ENCODE measurements at regions not wholly inside any gene's neighbourhood (a gene's known extent, or its start where the extent isn't known, plus 50 kb on each side); places are given as distances from the start of the nearest gene placed in this dataset.

- BruUV-seq (replicated peaks), result no TSS peak
- intact Hi-C loops (cut with micrococcal nuclease; ENCODE audit: unreplicated experiment), result no loop called here
- POLR2A ChIA-PET (ENCODE audit: low non-redundant PET), result no interaction called here
Observed at GRCh38 chr6:139747154-139747553, 372.7 kb upstream of the CITED2 start.

DNA sequence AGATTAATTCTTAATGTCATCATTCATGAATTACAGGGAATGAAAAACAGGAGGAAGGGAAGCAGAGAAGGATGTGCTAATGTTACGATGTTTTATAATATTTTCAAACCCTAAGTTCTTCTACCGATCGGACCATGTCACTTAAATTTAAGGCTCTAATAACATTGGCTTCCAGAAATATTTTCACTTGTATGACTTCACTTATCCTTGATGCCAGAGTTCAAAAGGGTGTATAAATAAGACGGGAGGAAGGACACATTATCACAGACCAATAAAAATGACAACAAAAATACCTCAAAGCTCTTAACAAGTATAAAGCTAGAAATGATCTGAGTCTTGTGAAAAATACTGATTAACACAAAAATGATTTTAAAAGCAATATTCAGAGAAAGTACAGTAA lies 370.4 kb upstream of the CITED2 start:
- no peak overlapping the region for H3K4me3 ChIP-seq (ENCODE audit: low read depth, low read length, poor library complexity, severe bottlenecking)
- H3K9me3 ChIP-seq (ENCODE audit: low read depth, low read length, poor library complexity, severe bottlenecking), result no peaks in the 10 kb centered on the region
- BruUV-seq (replicated peaks), result no TSS peak
- H3K27ac ChIP-seq (ENCODE audit: low read depth, low read length, poor library complexity, severe bottlenecking), result no peak overlapping the region
- DNase-seq (ENCODE audit: low spot score), result no peak
- H3K4me1 ChIP-seq (ENCODE audit: insufficient read depth, low read length, poor library complexity, severe bottlenecking), result peaks cover 6% of the 10 kb centered on the region
- no peak for TF ChIP-seq EZH2 (IDR thresholded peaks at IDR 0.05; ENCODE audit: borderline replicate concordance, low read depth, low read length, poor library complexity, severe bottlenecking)
- H3K36me3 ChIP-seq (ENCODE audit: insufficient read depth, low read length, poor library complexity, severe bottlenecking), result no peaks in the 10 kb centered on the region
- ChIA-PET POLR2A (ENCODE audit: low non-redundant PET) (no interaction called here), CTCF (no interaction called here)
- H3K27me3 ChIP-seq (replicated peaks; ENCODE audit: insufficient read depth, low read depth, low read length, poor library complexity), result no peaks in the 10 kb centered on the region
- intact Hi-C loops (cut with micrococcal nuclease; ENCODE audit: unreplicated experiment), result no loop called here

More at GRCh38 chr6:139747154-139747553, 372.7 kb upstream of the CITED2 start:
- Histone ChIP-seq H3K9me3 (ENCODE audit: low read depth, low read length, poor library complexity, severe bottlenecking) (no peaks in the 10 kb centered on the region), H3K27ac (ENCODE audit: low read depth, low read length, poor library complexity, severe bottlenecking) (no peak overlapping the region), H3K4me1 (ENCODE audit: insufficient read depth, low read length, poor library complexity, severe bottlenecking) (peaks cover 6% of the 10 kb centered on the region), H3K27me3 (replicated peaks; ENCODE audit: insufficient read depth, low read depth, low read length, poor library complexity) (no peaks in the 10 kb centered on the region), H3K36me3 (ENCODE audit: insufficient read depth, low read length, poor library complexity, severe bottlenecking) (no peaks in the 10 kb centered on the region), H3K4me3 (ENCODE audit: low read depth, low read length, poor library complexity, severe bottlenecking) (no peak overlapping the region)
- CTCF ChIA-PET, result no interaction called here
- DNase-seq (ENCODE audit: low spot score), result no peak
- TF ChIP-seq, protein P1, sequence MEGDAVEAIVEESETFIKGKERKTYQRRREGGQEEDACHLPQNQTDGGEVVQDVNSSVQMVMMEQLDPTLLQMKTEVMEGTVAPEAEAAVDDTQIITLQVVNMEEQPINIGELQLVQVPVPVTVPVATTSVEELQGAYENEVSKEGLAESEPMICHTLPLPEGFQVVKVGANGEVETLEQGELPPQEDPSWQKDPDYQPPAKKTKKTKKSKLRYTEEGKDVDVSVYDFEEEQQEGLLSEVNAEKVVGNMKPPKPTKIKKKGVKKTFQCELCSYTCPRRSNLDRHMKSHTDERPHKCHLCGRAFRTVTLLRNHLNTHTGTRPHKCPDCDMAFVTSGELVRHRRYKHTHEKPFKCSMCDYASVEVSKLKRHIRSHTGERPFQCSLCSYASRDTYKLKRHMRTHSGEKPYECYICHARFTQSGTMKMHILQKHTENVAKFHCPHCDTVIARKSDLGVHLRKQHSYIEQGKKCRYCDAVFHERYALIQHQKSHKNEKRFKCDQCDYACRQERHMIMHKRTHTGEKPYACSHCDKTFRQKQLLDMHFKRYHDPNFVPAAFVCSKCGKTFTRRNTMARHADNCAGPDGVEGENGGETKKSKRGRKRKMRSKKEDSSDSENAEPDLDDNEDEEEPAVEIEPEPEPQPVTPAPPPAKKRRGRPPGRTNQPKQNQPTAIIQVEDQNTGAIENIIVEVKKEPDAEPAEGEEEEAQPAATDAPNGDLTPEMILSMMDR (conservative IDR thresholded peaks at IDR 0.05; ENCODE audit: low read depth, low read length), result no peak
- no peak for TF ChIP-seq EZH2 (IDR thresholded peaks at IDR 0.05; ENCODE audit: borderline replicate concordance, low read depth, low read length, poor library complexity, severe bottlenecking)

- no TSS peak for BruUV-seq (replicated peaks)
- CTCF ChIA-PET, result no interaction called here
Observed at GRCh38 chr6:139743664-139744437, 369.4 kb upstream of the CITED2 start.

GRCh38 chr6:139742671-139743070 lies 368.2 kb upstream of the CITED2 start:
- POLR2A ChIA-PET (ENCODE audit: low non-redundant PET), result interaction anchor here (0.6 kb wide), 1 partner anchor 368 kb away, joined by 3 read pairs; the partner anchor contains the start of gene CITED2

More at GRCh38 chr6:139743664-139744437, 369.4 kb upstream of the CITED2 start:
- Histone ChIP-seq H3K27ac (ENCODE audit: low read depth, low read length, poor library complexity, severe bottlenecking) (no peak overlapping the region), H3K36me3 (ENCODE audit: insufficient read depth, low read length, poor library complexity, severe bottlenecking) (no peaks in the 10 kb centered on the region), H3K27me3 (replicated peaks; ENCODE audit: insufficient read depth, low read depth, low read length, poor library complexity) (no peaks in the 10 kb centered on the region), H3K4me3 (ENCODE audit: low read depth, low read length, poor library complexity, severe bottlenecking) (no peak overlapping the region), H3K9me3 (ENCODE audit: low read depth, low read length, poor library complexity, severe bottlenecking) (no peaks in the 10 kb centered on the region), H3K4me1 (ENCODE audit: insufficient read depth, low read length, poor library complexity, severe bottlenecking) (peaks cover 6% of the 10 kb centered on the region)
- DNase-seq (ENCODE audit: low spot score), result no peak
- POLR2A ChIA-PET (ENCODE audit: low non-redundant PET), result no interaction called here
- TF ChIP-seq EZH2 (IDR thresholded peaks at IDR 0.05; ENCODE audit: borderline replicate concordance, low read depth, low read length, poor library complexity, severe bottlenecking), result no peak
- intact Hi-C loops (cut with micrococcal nuclease; ENCODE audit: unreplicated experiment), result no loop called here

More at GRCh38 chr6:139742671-139743070, 368.2 kb upstream of the CITED2 start:
- Histone ChIP-seq H3K9me3 (ENCODE audit: low read depth, low read length, poor library complexity, severe bottlenecking) (no peaks in the 10 kb centered on the region), H3K27me3 (replicated peaks; ENCODE audit: insufficient read depth, low read depth, low read length, poor library complexity) (no peaks in the 10 kb centered on the region), H3K4me3 (ENCODE audit: low read depth, low read length, poor library complexity, severe bottlenecking) (no peak overlapping the region), H3K27ac (ENCODE audit: low read depth, low read length, poor library complexity, severe bottlenecking) (no peak overlapping the region), H3K4me1 (ENCODE audit: insufficient read depth, low read length, poor library complexity, severe bottlenecking) (peaks cover 6% of the 10 kb centered on the region), H3K36me3 (ENCODE audit: insufficient read depth, low read length, poor library complexity, severe bottlenecking) (no peaks in the 10 kb centered on the region)
- TF ChIP-seq EZH2 (IDR thresholded peaks at IDR 0.05; ENCODE audit: borderline replicate concordance, low read depth, low read length, poor library complexity, severe bottlenecking), result no peak
- TF ChIP-seq, protein P1 (conservative IDR thresholded peaks at IDR 0.05; ENCODE audit: low read depth, low read length), result no peak
- no TSS peak for BruUV-seq (replicated peaks)
- CTCF ChIA-PET, result no interaction called here
- DNase-seq (ENCODE audit: low spot score), result peak; percentile 33
- intact Hi-C loops (cut with micrococcal nuclease; ENCODE audit: unreplicated experiment), result no loop called here

Data from A673 (cell line).